ENCODE measurements at regions not wholly inside any gene's neighbourhood (a gene's known extent, or its start where the extent isn't known, plus 50 kb on each side); places are given as distances from the start of the nearest gene placed in this dataset.

DNA sequence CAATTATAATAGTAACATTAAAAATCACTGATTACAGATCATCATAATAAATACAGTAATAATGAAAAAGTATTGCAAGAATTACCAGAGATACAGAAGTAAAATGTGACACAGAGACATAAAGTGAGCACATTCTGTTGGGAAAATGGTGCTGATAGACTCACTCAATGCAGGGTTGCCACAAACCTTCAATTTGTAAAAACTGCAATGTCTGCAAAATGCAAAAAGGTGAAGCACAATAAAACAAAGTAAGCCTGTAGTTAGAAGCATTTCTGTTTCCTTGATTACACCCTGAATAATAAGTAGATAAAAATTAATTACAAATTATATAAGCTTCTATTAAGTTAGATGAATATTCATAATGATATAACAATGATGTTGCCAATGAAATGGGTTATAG lies 736.2 kb upstream of the CHD1 start:
- no peak for DNase-seq (ENCODE audit: extremely low read depth, low read depth)
- TF ChIP-seq CTCF (IDR thresholded peaks at IDR 0.05; ENCODE audit: low read depth, low read length): no peak

DNA sequence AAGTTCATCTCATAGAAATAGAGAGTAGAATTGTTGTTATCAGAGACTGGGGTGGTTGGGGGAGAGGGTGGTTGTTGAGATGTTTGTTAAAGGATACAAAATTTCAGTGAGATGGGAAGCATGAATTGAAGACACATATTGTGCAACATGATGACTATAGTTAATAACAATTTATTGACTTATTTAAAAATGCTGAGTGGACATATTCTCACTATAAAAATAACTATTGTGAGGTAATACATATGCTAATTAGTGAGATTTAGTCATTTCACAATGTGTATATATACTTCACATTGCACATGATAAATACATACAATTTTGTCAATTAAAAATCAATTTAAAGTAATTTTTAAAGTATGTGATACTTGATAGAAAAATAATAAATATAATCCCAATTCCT lies 722.5 kb upstream of the CHD1 start:
- no peak for TF ChIP-seq CTCF (IDR thresholded peaks at IDR 0.05; ENCODE audit: low read depth, low read length)
- no peak for DNase-seq (ENCODE audit: extremely low read depth, low read depth)

DNA sequence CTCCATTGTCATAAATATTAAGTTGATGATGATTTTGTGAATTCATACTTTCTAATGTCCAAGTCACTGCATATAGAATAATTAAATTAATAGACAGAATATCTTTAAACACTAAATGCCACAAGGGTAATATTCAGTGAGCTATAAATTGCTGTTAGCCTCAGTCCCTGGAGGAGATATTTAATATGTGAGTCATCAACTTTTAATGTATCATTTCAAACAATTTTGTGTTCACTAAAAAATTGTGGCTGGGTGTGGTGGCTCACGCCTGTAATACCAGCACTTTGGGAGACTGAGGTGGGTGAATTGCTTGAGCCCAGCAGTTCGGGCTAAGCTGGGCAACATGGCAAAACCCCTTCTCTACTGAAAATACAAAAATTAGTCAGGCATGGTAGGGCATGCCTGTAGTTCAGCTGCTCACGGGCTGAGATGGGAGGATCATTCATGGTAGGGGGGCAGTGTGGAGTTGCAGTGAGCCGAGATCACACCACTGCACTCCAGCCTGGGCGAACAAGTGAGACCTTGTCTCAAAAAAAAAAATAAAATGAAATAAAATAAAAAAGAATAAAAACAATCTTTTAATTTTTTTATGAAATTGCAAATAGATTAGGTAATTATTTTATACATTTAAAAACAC lies 717.3 kb upstream of the CHD1 start:
- no peak for TF ChIP-seq CTCF (IDR thresholded peaks at IDR 0.05; ENCODE audit: low read depth, low read length)
- DNase-seq (ENCODE audit: extremely low read depth, low read depth): no peak

GRCh38 chr5:99644822-99645221 lies 716.0 kb upstream of the CHD1 start:
- no peak for DNase-seq (ENCODE audit: extremely low read depth, low read depth)
- no peak for TF ChIP-seq CTCF (IDR thresholded peaks at IDR 0.05; ENCODE audit: low read depth, low read length)

- no peak for DNase-seq (ENCODE audit: extremely low read depth, low read depth)
- TF ChIP-seq CTCF (IDR thresholded peaks at IDR 0.05; ENCODE audit: low read depth, low read length): no peak
Measured at GRCh38 chr5:99640646-99641045, 711.8 kb upstream of the CHD1 start.

DNA sequence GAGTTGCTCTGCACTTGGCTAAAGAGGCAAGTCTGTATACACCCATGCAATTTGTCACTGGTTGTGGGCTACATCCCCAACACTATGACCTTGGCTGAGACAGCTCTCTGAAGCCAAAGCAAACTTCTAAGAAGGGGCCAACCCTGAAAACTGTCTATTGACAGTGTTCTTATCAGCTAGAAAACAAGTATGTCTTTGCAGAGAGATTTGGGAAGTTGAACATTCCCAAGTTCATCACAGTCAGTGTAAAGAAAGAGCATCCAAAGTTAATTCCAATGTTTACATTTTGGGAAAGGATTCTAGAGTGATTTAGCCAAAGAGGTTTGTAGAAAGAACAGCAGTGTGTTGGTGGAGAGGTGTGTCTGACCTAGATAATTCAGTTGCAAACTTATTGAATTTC lies 711.1 kb upstream of the CHD1 start:
- no peak for TF ChIP-seq CTCF (IDR thresholded peaks at IDR 0.05; ENCODE audit: low read depth, low read length)
- no peak for DNase-seq (ENCODE audit: extremely low read depth, low read depth)

DNA sequence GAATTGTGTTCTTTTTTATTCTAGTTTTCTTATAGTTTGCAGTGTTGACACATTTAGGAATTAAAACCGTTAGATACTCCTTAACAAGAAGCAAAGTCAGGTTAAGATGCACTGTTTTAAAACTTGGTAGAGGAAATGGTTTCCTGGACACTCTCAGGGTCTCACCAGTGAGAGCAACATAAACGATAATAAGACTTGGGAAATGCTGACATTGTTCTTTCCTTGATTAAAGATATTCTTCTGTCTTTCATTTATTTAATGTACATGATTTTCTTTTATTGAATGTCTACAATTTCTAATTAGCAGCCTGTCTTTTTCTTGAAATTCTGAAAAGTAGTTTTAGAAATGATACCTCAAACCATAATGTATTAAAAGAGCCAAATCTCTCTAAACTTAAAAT lies 707.9 kb upstream of the CHD1 start:
- no peak for TF ChIP-seq CTCF (IDR thresholded peaks at IDR 0.05; ENCODE audit: low read depth, low read length)
- DNase-seq (ENCODE audit: extremely low read depth, low read depth): no peak

Measured in AG09319 (cell line).